AG04449 (cell line): ENCODE measurements at regions not wholly inside any gene's neighbourhood (a gene's known extent, or its start where the extent isn't known, plus 50 kb on each side); places are given as distances from the start of the nearest gene placed in this dataset.

Experiments
- CTCF ChIA-PET: fragments of 350-600 bp; formaldehyde crosslinking; extraction: SDS; loops from one replicate; lab custom pipeline; 2021; ENCODE audit warnings: antibody characterized with exemption; lab: Yijun Ruan, JAX
- POLR2A ChIA-PET: fragments of 400-600, 350-600 bp; formaldehyde crosslinking; extraction: SDS; loops from one replicate; lab custom pipeline; 2020; ENCODE audit warnings: antibody characterized with exemption, inconsistent platforms; lab: Yijun Ruan, JAX
- DNase-seq: peaks from one replicate; pipeline ENCODE4 v3.0.0-alpha.2; 2010; ENCODE audit warnings: low read depth, low spot score
- H3K4me3 ChIP-seq: 2 replicates; pipeline ENCODE4 v1.5.1; 2011; ENCODE audit warnings: low read depth, mild to moderate bottlenecking, control low read depth, low read length
- CTCF ChIP-seq: IDR thresholded peaks from one replicate; pipeline ENCODE4 v1.5.1; 2011; ENCODE audit warnings: mild to moderate bottlenecking, moderate library complexity, low read length, control low read depth, inconsistent platforms; ENCODE audit not compliant: insufficient read depth; ENCODE audit errors: missing control alignments

GRCh38 chr4:66606215-66606614, 935.9 kb upstream of the EPHA5 start:
- no peak overlapping the region for H3K4me3 ChIP-seq
- no peak for DNase-seq
- no peak for TF ChIP-seq CTCF
- ChIA-PET CTCF (no interaction called here), POLR2A (no interaction called here)

GRCh38 chr4:66604192-66604591, 933.9 kb upstream of the EPHA5 start:
- CTCF ChIA-PET = no interaction called here
- no peak overlapping the region for H3K4me3 ChIP-seq
- no peak for DNase-seq
- TF ChIP-seq CTCF = no peak
- POLR2A ChIA-PET = no interaction called here

- DNase-seq = no peak
- ChIA-PET CTCF (no interaction called here), POLR2A (no interaction called here)
- TF ChIP-seq CTCF = no peak
- no peak overlapping the region for H3K4me3 ChIP-seq
Measured at GRCh38 chr4:66602622-66603021, 932.3 kb upstream of the EPHA5 start.

- ChIA-PET POLR2A (no interaction called here), CTCF (no interaction called here)
- no peak for TF ChIP-seq CTCF
- no peak for DNase-seq
- no peak overlapping the region for H3K4me3 ChIP-seq
Measured at GRCh38 chr4:66591968-66592367, 921.7 kb upstream of the EPHA5 start.

GRCh38 chr4:66590488-66591215, 920.4 kb upstream of the EPHA5 start:
- no peak for DNase-seq
- no peak overlapping the region for H3K4me3 ChIP-seq
- POLR2A ChIA-PET = no interaction called here
- CTCF ChIA-PET = no interaction called here
- no peak for TF ChIP-seq CTCF

- no peak overlapping the region for H3K4me3 ChIP-seq
- POLR2A ChIA-PET = no interaction called here
- CTCF ChIA-PET = no interaction called here
- DNase-seq = no peak
- no peak for TF ChIP-seq CTCF
Measured at GRCh38 chr4:66589183-66589582, 918.9 kb upstream of the EPHA5 start.
